ENCODE measurements at regions not wholly inside any gene's neighbourhood (a gene's known extent, or its start where the extent isn't known, plus 50 kb on each side); places are given as distances from the start of the nearest gene placed in this dataset.

DNA sequence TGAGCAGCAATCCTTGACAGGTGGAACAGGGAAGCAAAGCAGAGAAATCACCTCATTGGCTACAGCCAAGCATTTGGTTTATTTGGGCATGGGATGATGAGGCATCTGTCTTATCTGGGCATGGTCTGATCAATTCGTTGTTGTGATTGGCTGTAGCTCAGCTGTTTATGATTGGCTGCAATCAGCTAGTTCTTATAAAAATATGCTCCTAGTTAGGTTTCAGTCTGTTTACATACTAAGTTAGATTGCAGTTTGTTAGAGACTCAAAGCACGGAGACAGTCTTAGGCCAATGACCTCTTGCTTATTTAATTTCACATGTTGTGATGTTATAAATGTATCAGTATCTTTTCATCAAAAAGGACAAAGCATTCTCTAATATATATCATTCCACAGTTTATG is 312.0 kb downstream of the PDGFC start:
- no peak for FAIRE-seq
- H3K9ac ChIP-seq (replicated peaks; ENCODE audit: extremely low read depth, insufficient read depth, low read length), result no peak overlapping the region
- CTCF ChIA-PET, result interaction anchor here (1.0 kb wide), 1 partner anchor 20 kb away, joined by 3 read pairs; no protein-coding TSS in a partner anchor

DNA sequence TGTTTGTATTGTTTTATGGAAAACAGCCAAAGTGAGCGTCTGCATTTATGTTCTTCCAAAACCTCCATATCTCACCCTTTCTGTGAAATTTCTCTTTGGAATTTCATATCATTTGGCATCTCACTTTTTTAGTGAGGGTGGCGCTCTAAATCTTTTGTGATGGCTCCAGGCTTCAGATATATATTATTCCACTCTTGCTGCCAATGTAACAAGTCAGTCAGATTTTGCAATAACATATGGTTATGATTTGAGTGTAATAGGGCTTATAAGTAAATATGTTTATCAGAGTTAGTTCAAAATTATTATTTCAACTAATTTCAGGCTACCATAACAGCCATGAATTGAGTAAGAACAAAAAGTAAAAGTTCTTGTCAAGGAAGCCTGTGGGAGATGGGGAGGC is 314.7 kb downstream of the PDGFC start:
- BruUV-seq (replicated peaks), result no TSS peak
- no peak for TF ChIP-seq GATA2 (IDR thresholded peaks at IDR 0.05; ENCODE audit: insufficient read depth, insufficient read length, low read depth, low read length)
- TF ChIP-seq EZH2 (IDR thresholded peaks at IDR 0.05; ENCODE audit: borderline replicate concordance, low read depth, low read length, severe bottlenecking), result no peak
- no peak for TF ChIP-seq POLR2A (IDR thresholded peaks at IDR 0.05; ENCODE audit: low read depth, low read length)
- no peak for TF ChIP-seq POLR2AphosphoS5 (IDR thresholded peaks at IDR 0.05; ENCODE audit: insufficient read depth, low read depth, low read length)
- dilution Hi-C loops (cut with MboI; ENCODE audit: extremely low pct_ligation_motif_present, low sequenced_read_pairs) (no loop called here), intact Hi-C loops (cut with micrococcal nuclease) (no loop called here)
- H3K4me3 ChIP-seq (replicated peaks in 1 of 3; ENCODE audit: insufficient read depth in 1 of 3, low read depth in 1 of 3, low read length in 3 of 3), result no peak overlapping the region
- H3K79me2 ChIP-seq (ENCODE audit: control insufficient read depth, insufficient read depth, low read length), result no peaks in the 10 kb centered on the region
- POLR2A ChIA-PET, result no interaction called here
- no peak overlapping the region for H3K4me2 ChIP-seq (ENCODE audit: insufficient read depth, low read length)
- no peak for FAIRE-seq
- H3K9me3 ChIP-seq (replicated peaks; ENCODE audit: control insufficient read depth, insufficient read depth, low read length), result no peaks in the 10 kb centered on the region
- H3K9me1 ChIP-seq (replicated peaks; ENCODE audit: control insufficient read depth, extremely low read depth, insufficient read depth, low read length), result no peaks in the 10 kb centered on the region
- CTCF ChIA-PET, result no interaction called here
- no peak overlapping the region for H2AFZ ChIP-seq (ENCODE audit: low read depth, low read length)
- no peak overlapping the region for H3K27ac ChIP-seq (ENCODE audit: insufficient read depth, low read depth, low read length)
- H3K4me1 ChIP-seq (ENCODE audit: control insufficient read depth, extremely low read depth, insufficient read depth, low read length), result peaks cover 9% of the 10 kb centered on the region
- no peaks in the 10 kb centered on the region for H3K27me3 ChIP-seq (ENCODE audit: control insufficient read depth in 2 of 2, insufficient read depth in 2 of 2, low read length in 2 of 2)
- H4K20me1 ChIP-seq (replicated peaks; ENCODE audit: control insufficient read depth, extremely low read depth, insufficient read depth, low read length), result no peaks in the 10 kb centered on the region
- H3K36me3 ChIP-seq (ENCODE audit: control insufficient read depth in 2 of 2, extremely low read depth in 1 of 2, insufficient read depth in 2 of 2, low read length in 2 of 2), result no peaks in the 10 kb centered on the region
- no peak for DNase-seq (ENCODE audit: low read depth, low spot score)
- no peak overlapping the region for H3K9ac ChIP-seq (replicated peaks; ENCODE audit: extremely low read depth, insufficient read depth, low read length)

More for the DNA sequence above, 312.0 kb downstream of the PDGFC start:
- no peaks in the 10 kb centered on the region for H4K20me1 ChIP-seq (replicated peaks; ENCODE audit: control insufficient read depth, extremely low read depth, insufficient read depth, low read length)
- H3K27me3 ChIP-seq (ENCODE audit: control insufficient read depth in 2 of 2, insufficient read depth in 2 of 2, low read length in 2 of 2), result no peaks in the 10 kb centered on the region
- TF ChIP-seq POLR2A (IDR thresholded peaks at IDR 0.05; ENCODE audit: low read depth, low read length) (no peak), MYC (IDR thresholded peaks at IDR 0.05; ENCODE audit: low read depth, low read length) (no peak)
- H3K9me3 ChIP-seq (replicated peaks; ENCODE audit: control insufficient read depth, insufficient read depth, low read length), result no peaks in the 10 kb centered on the region
- no peaks in the 10 kb centered on the region for H3K36me3 ChIP-seq (ENCODE audit: control insufficient read depth in 2 of 2, extremely low read depth in 1 of 2, insufficient read depth in 2 of 2, low read length in 2 of 2)
- no peak overlapping the region for H3K4me2 ChIP-seq (ENCODE audit: insufficient read depth, low read length)
- no TSS peak for BruUV-seq (replicated peaks)
- dilution Hi-C loops (cut with MboI; ENCODE audit: extremely low pct_ligation_motif_present, low sequenced_read_pairs), result no loop called here
- no peak overlapping the region for H3K4me3 ChIP-seq (replicated peaks in 1 of 3; ENCODE audit: insufficient read depth in 1 of 3, low read depth in 1 of 3, low read length in 3 of 3)
- H3K9me1 ChIP-seq (replicated peaks; ENCODE audit: control insufficient read depth, extremely low read depth, insufficient read depth, low read length), result no peaks in the 10 kb centered on the region
- no peak overlapping the region for H3K27ac ChIP-seq (ENCODE audit: insufficient read depth, low read depth, low read length)
- no peaks in the 10 kb centered on the region for H3K79me2 ChIP-seq (ENCODE audit: control insufficient read depth, insufficient read depth, low read length)
- H3K4me1 ChIP-seq (ENCODE audit: control insufficient read depth, extremely low read depth, insufficient read depth, low read length), result peaks cover 9% of the 10 kb centered on the region
- POLR2A ChIA-PET, result no interaction called here
- intact Hi-C loops (cut with micrococcal nuclease), result no loop called here
- DNase-seq (ENCODE audit: low read depth, low spot score), result no peak
- H2AFZ ChIP-seq (ENCODE audit: low read depth, low read length), result no peak overlapping the region

All from endothelial cell of umbilical vein (primary cell).